Uterus (tissue), 2 donors: ENCODE measurements at regions not wholly inside any gene's neighbourhood (a gene's known extent, or its start where the extent isn't known, plus 50 kb on each side); places are given as distances from the start of the nearest gene placed in this dataset.

ENCODE experiments used
- POLR2A ChIP-seq, 2 donors: fragments of 450-650 bp; IDR thresholded peaks; one replicate each; pipeline ENCODE4 v1.6.1; 2016; ENCODE audit warnings: antibody characterized with exemption in 2 of 2, mild to moderate bottlenecking in 1 of 2, moderate library complexity in 1 of 2
- TF ChIP-seq, protein P1 (sequence below), 4 experiments: fragments of 200-600 bp in 2 of 4; fragments of 450-650 bp in 2 of 4; sonication (generic) in 2 of 4; IDR thresholded peaks; one replicate each; pipeline ENCODE4 v1.5.1; 2016 to 2019; ENCODE audit warnings: antibody characterized with exemption in 4 of 4, mild to moderate bottlenecking in 2 of 4, moderate library complexity in 1 of 4

- no peak for TF ChIP-seq POLR2A (IDR thresholded peaks at IDR 0.05)
- TF ChIP-seq, protein P1, sequence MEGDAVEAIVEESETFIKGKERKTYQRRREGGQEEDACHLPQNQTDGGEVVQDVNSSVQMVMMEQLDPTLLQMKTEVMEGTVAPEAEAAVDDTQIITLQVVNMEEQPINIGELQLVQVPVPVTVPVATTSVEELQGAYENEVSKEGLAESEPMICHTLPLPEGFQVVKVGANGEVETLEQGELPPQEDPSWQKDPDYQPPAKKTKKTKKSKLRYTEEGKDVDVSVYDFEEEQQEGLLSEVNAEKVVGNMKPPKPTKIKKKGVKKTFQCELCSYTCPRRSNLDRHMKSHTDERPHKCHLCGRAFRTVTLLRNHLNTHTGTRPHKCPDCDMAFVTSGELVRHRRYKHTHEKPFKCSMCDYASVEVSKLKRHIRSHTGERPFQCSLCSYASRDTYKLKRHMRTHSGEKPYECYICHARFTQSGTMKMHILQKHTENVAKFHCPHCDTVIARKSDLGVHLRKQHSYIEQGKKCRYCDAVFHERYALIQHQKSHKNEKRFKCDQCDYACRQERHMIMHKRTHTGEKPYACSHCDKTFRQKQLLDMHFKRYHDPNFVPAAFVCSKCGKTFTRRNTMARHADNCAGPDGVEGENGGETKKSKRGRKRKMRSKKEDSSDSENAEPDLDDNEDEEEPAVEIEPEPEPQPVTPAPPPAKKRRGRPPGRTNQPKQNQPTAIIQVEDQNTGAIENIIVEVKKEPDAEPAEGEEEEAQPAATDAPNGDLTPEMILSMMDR (IDR thresholded peaks at IDR 0.05) = no peak
Observed at GRCh38 chr20:21643417-21643816, 62.0 kb upstream of the PAX1 start.
